Suprapubic skin (tissue), 4 donors: ENCODE measurements at regions not wholly inside any gene's neighbourhood (a gene's known extent, or its start where the extent isn't known, plus 50 kb on each side); places are given as distances from the start of the nearest gene placed in this dataset.

Source experiments
- CTCF ChIP-seq, 2 donors: fragments of 200-600 bp in 1 of 2; fragments of 450-650 bp in 1 of 2; sonication (generic) in 1 of 2; IDR thresholded peaks; one replicate each; pipeline ENCODE4 v1.5.1; 2016 to 2019; ENCODE audit warnings: antibody characterized with exemption in 2 of 2, mild to moderate bottlenecking in 1 of 2, moderate library complexity in 1 of 2
- EP300 ChIP-seq: sonication (generic); formaldehyde crosslinking; IDR thresholded peaks from one replicate; pipeline ENCODE4 v1.6.1; 2017; ENCODE audit warnings: antibody characterized with exemption
- POLR2A ChIP-seq, 2 donors: fragments of 450-650 bp; IDR thresholded peaks; one replicate each; pipeline ENCODE4 v1.6.1; 2017; ENCODE audit warnings: antibody characterized with exemption in 2 of 2, mild to moderate bottlenecking in 2 of 2, moderate library complexity in 2 of 2
- POLR2AphosphoS5 ChIP-seq, 3 donors: sonication (generic); formaldehyde crosslinking; IDR thresholded peaks; one replicate each; pipeline ENCODE4 v1.6.1; 2017; ENCODE audit warnings: antibody characterized with exemption in 3 of 3

GRCh38 chr13:80921541-80921940, 580.6 kb upstream of the SPRY2 start:
- TF ChIP-seq POLR2A (IDR thresholded peaks at IDR 0.05) = no peak
- no peak for TF ChIP-seq POLR2AphosphoS5 (IDR thresholded peaks at IDR 0.05)
- no peak for TF ChIP-seq CTCF (IDR thresholded peaks at IDR 0.05)
- no peak for TF ChIP-seq EP300
